Non-pigmented ciliary epithelial cell (primary cell): ENCODE measurements at regions not wholly inside any gene's neighbourhood (a gene's known extent, or its start where the extent isn't known, plus 50 kb on each side); places are given as distances from the start of the nearest gene placed in this dataset.

Experiments
- DNase-seq: peaks from one replicate; pipeline ENCODE4 v3.0.0-alpha.2; 2010; ENCODE audit warnings: low read depth

DNA sequence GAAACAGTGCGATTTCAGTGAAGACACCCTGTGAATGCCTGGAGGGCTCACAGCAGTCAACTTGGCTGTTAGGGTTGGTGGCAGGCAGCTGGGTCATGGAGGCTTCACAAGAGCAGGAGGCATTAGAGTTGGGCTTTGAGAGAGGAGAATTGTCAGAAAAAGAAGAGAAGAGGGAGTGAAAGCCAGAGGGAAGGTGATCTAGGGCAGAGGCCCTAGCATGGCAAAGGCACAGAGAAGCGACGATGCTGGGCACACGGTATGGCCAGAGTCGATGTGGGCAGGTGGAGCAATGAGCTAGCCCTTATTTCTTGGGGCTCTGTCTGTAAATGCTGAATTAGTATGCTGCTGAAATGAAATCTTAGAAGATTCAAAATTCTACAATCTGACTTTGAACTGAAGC is 52.6 kb upstream of the OLFM4 start:
- DNase-seq, result no peak

DNA sequence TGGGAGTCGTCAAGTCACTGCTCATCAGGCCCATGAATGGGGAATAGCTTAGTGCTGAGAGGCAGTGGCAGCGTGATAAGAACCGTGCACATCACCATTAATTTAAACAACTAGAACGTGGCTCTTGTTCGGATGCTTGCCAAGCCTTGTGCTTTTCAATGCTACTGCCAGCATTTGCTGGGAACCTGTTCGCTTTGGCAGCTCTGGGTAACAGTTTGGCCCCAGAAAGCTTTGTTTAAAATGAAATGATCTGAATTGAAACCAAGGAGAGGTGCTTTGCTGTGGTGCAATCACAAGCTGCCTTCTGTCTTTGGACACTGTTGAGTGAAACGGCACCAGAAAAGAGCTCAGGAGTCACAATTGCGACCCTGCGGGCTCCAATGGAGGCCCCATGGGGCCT is 53.5 kb upstream of the OLFM4 start:
- no peak for DNase-seq

GRCh38 chr13:52974711-52975110 is 53.9 kb upstream of the OLFM4 start:
- DNase-seq, result no peak

DNA sequence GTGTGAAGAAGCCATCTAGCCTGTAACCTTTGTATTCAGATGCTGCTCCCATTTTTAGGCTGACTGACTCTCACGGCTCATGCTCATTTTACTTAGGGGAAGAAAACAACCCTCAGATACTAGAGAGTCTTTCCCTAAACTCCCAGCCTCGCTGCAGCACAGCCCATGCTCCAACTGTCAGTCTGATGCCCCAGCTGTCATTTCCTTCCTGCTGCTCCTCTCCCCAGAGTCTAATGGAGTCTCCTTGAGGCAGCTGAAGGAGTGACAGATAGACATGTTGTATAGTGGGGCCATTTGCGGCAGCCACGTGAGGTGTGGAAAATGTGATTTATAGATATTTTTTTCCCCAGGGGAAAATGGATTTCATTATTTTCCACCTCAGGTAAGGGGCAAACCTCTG is 59.2 kb upstream of the OLFM4 start:
- DNase-seq, result no peak

DNA sequence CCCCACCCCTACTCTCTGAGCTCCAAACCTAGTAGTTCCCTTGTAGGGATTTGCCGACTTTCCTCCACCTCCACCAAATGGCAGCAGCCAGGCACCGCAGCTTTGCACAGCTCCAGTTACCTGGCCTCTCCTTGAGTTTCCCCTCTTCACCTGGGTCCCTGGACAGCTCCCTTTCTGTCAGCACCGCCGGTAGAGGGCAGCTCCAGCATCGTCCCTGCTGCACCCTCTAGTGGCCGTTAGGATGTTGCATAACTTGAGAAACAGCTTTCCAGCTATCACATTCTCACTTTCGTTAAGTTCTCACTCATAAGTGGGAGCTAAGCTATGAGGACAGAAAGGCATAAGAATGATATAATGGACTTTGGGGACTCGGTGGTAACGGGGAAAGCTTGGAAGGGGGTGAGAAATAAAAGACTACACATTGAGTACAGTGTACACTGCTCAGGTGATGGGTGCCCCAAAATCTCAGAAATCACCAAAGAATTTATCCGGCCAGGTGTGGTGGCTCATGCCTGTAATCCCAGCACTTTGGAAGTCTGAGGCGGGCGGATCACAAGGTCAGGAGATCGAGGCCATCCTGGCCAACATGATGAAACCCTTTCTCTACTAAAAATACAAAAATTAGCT is 60.4 kb upstream of the OLFM4 start:
- DNase-seq, result peak; percentile 4

- DNase-seq, result no peak
Measured at GRCh38 chr13:52961987-52962386, 66.6 kb upstream of the OLFM4 start.

- no peak for DNase-seq
Measured at GRCh38 chr13:52961256-52961910, 67.2 kb upstream of the OLFM4 start.

DNA sequence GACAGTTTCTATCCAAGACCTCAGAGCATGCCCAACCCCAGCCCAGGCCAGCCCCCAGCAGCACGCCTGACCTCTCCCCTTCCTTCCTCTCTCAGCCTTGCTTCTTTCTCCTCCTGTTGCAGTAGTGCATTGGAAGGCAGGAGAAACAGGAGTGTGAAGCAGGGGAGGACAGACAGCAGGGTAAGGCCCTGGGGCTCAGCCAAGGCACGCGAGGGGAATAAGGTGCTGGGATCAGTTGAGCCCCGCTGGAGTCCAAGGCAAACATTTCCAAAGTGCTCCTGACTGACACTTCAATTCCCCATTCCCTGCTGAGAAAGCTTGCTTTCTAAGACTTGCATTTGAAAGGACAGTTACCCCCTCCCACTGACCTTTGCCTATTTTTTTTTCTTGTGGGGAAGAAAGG is 73.1 kb upstream of the OLFM4 start:
- no peak for DNase-seq

- DNase-seq, result no peak
Measured at GRCh38 chr13:52954838-52955237, 73.8 kb upstream of the OLFM4 start.

GRCh38 chr13:52950436-52950956 is 78.1 kb upstream of the OLFM4 start:
- DNase-seq, result no peak

DNA sequence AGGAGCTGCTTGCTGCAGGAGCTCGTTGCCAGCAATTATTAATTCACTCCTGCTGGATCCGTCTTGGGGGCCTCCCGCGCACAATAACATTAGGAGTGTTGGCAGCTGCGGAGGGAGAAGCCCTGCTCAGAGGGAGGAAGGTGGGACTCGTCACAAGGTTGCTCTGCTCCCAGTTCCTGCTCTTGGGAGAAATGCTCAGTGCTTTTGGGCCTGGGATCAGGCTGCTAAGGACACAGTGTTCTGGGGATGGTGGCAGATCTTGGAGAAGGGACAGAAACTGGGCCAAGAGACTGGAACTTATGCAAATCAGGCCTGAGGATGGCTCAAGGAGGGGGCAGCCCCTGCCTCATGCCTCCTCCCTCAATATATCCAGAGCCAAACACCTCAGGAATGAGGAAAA is 78.9 kb upstream of the OLFM4 start:
- DNase-seq, result no peak

- no peak for DNase-seq
Measured at GRCh38 chr13:52949044-52949443, 79.6 kb upstream of the OLFM4 start.

- no peak for DNase-seq
Measured at GRCh38 chr13:52947921-52948373, 80.7 kb upstream of the OLFM4 start.

DNA sequence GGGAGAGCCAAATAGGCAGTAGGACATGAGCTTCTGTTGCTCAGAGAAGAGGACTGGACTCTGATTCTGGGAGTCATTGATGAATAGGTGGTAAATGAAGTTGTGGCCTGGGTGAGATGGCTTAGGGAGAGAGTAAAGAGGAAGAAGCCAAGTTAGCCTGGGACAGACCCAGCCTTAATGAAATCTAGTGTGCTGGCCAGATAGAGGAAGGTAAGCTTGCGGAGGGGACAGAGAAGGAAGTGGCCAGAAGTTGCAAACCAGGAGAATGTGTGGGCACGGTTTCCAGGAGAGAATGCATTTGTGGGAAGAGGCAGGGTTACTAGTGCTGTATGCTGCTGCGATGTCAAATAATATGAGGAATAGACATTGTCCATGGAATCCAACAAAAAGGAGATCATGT is 83.3 kb upstream of the OLFM4 start:
- DNase-seq, result no peak

- no peak for DNase-seq
Measured at GRCh38 chr13:52944697-52945096, 83.9 kb upstream of the OLFM4 start.

DNA sequence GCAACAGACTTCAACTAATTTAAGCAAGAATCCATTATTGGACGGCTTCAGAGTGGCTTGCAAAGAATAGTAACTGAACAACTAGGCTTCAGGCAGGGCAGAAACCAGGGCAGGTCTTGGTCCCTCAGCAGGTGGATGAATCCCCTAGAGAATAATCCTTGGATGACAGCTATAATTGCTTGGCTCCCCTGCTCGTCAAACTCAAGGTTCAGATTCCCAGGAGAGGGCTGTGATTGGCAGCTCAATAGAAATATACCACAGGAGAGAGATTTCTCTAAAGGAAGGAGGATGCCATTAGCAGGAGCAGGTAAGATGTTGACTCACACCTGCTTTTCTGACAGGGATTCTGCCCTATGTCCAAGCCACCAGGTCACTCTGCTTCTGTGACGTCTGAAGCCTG is 89.6 kb upstream of the PCDH8 start:
- no peak for DNase-seq

DNA sequence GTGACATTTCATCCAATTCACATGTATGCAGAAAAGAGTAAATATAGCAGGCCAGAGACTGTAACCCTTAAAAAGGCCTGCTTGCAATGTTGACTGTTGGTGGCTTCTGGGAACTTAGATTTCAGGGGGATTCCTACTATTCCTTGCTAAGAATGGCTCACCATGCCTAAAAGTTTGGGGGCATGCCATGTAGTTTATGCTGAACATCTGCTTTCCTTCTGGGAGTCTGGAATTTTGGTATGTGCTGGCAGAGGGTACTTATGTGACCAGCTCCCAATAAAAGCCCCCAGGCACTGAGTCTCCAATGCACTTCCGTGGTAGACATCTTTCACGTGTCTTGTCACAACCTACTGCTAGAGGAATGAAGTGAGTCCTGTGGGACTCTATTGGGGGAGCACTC is 88.4 kb upstream of the PCDH8 start:
- no peak for DNase-seq

DNA sequence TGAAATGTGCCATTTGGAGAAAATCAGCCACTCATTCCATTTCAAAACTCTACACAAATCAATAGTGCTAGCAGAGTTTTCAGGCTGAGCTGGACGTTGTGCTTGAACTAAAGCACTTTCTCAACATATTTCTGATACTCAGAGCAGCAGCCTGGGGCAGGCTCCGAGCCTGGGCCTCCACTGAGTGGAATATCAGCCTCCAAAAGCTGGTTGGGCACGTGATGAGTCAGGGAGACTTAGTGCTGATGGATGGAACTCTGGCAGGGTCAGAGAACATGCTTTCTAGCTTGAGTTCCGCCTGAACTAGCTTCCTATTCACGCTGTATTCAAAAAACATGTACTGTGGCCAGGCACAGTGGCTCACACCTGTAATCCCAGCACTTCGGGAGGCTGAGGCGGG is 85.8 kb upstream of the PCDH8 start:
- no peak for DNase-seq

DNA sequence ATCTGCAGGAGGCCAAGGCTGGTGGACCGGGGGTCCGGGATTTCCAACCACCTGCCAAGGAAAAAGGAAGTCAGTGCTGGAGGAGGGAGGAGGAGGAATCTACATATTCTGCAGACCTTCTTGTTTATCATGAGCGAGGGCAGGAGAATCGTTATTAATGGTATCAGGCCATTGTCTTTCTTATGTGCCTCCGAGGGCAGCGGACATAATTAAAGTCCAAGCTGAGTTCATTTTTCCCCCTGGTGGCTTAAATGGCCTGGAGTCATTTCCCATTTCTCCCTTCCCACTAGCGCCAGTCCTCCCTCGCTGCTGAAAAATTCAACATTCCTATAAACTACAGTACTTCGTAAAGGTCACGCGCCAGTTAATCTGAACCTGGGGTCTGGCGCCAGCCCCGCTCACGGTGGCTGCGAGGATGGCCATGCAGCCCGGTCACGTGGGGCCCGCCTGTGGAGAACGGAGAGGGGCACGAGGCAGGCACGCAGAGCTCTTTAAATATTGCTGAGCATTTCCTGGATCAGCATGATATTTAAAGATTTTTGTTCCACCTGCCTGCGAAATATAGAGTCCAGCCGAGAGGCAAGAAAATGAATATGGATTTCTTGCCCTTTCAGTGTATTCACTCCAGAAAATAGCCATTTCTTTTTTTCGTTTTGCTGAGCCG is 85.2 kb upstream of the PCDH8 start:
- no peak for DNase-seq

DNA sequence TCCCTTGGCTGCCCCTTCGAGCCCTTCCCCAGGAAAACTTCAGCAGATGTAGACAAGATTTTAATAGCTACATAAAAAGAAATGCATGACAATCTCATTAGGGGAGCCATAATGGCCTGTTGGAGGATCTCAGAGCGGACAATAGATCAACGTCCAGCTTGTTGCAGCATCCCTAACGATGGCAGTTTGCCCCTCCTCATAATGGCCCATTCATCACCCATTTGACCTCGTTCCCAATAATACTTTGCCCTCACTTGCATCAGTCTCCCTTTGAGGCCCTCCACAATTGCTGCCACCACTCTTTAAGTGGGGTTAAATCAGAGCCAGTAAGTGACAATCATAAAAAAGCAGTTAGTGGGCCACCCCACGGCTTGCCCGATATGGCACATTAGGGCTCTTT is 84.7 kb upstream of the PCDH8 start:
- no peak for DNase-seq

DNA sequence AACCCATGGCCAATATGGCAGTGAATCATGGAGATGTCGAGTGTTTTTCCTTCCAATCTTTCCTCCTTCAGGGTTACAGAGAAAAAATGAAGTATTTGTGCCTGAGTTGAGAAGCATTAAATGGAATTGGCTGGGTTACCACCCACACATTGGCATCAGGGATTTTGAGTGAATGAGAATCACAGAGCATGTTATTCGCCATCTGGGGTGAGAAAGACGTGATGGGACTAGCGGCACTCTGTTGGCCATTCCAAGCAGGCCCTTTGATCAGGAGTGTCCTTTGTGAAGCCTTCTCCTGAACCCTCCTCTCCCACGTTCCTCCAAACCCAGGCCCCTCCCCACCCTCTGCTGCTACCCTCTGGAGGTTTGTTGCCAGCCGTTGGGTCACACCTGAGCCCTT is 84.2 kb upstream of the PCDH8 start:
- no peak for DNase-seq

GRCh38 chr13:52931539-52932431 is 83.3 kb upstream of the PCDH8 start:
- no peak for DNase-seq
